ENCODE measurements at regions not wholly inside any gene's neighbourhood (a gene's known extent, or its start where the extent isn't known, plus 50 kb on each side); places are given as distances from the start of the nearest gene placed in this dataset.

- Histone ChIP-seq H3K4me1 (ENCODE audit: insufficient read depth, low read length) (no peaks in the 10 kb centered on the region), H3K36me3 (ENCODE audit: insufficient read depth, low read length) (no peaks in the 10 kb centered on the region), H3K9ac (ENCODE audit: low read length) (no peak overlapping the region), H3K79me2 (ENCODE audit: insufficient read depth, low read length) (no peaks in the 10 kb centered on the region), H3K27ac (ENCODE audit: low read depth, low read length) (no peak overlapping the region), H3K9me3 (ENCODE audit: insufficient read depth, low read depth, low read length) (no peaks in the 10 kb centered on the region), H4K20me1 (ENCODE audit: insufficient read depth, low read length) (no peaks in the 10 kb centered on the region), H3K4me2 (ENCODE audit: low read length) (no peak overlapping the region), H2AFZ (ENCODE audit: low read depth, low read length) (no peak overlapping the region), H3K27me3 (ENCODE audit: insufficient read depth, low read length) (no peaks in the 10 kb centered on the region), H3K4me3 (ENCODE audit: insufficient read depth, low read depth, low read length) (no peak overlapping the region)
- Mint-ChIP-seq H3K4me3 (ENCODE audit: unreplicated experiment) (no peak overlapping the region), H3K9me3 (ENCODE audit: unreplicated experiment) (no peaks in the 10 kb centered on the region), H3K27me3 (ENCODE audit: low read depth, unreplicated experiment) (peaks cover 2% of the 10 kb centered on the region), H3K36me3 (ENCODE audit: low read depth, unreplicated experiment) (no peaks in the 10 kb centered on the region), H3K4me1 (ENCODE audit: low read depth, unreplicated experiment) (no peaks in the 10 kb centered on the region), H3K27ac (ENCODE audit: unreplicated experiment) (no peak overlapping the region)
- DNase-seq (ENCODE audit: low read depth) (peak; percentile 10), FAIRE-seq (no peak)
- no peak for TF ChIP-seq EZH2 (IDR thresholded peaks at IDR 0.05; ENCODE audit: insufficient read depth, low read length)
- no peak for TF ChIP-seq CTCF (IDR thresholded peaks at IDR 0.05; ENCODE audit: insufficient read depth, low read depth, low read length)
Observed at GRCh38 chr4:124389591-124389990, 322.9 kb downstream of the ANKRD50 start.

- no peak overlapping the region for H3K27ac ChIP-seq (ENCODE audit: low read depth, low read length)
Observed at GRCh38 chr4:124390861-124391260, 321.7 kb downstream of the ANKRD50 start.

More at GRCh38 chr4:124390861-124391260, 321.7 kb downstream of the ANKRD50 start:
- Histone ChIP-seq H3K4me3 (ENCODE audit: insufficient read depth, low read depth, low read length) (no peak overlapping the region), H3K79me2 (ENCODE audit: insufficient read depth, low read length) (no peaks in the 10 kb centered on the region), H2AFZ (ENCODE audit: low read depth, low read length) (no peak overlapping the region), H3K9me3 (ENCODE audit: insufficient read depth, low read depth, low read length) (no peaks in the 10 kb centered on the region), H4K20me1 (ENCODE audit: insufficient read depth, low read length) (no peaks in the 10 kb centered on the region), H3K36me3 (ENCODE audit: insufficient read depth, low read length) (no peaks in the 10 kb centered on the region), H3K27me3 (ENCODE audit: insufficient read depth, low read length) (no peaks in the 10 kb centered on the region), H3K9ac (ENCODE audit: low read length) (no peak overlapping the region), H3K4me2 (ENCODE audit: low read length) (no peak overlapping the region), H3K4me1 (ENCODE audit: insufficient read depth, low read length) (no peaks in the 10 kb centered on the region)
- no peak for FAIRE-seq
- H3K9me3 Mint-ChIP-seq (ENCODE audit: unreplicated experiment): no peaks in the 10 kb centered on the region
- no peak overlapping the region for H3K27ac Mint-ChIP-seq (ENCODE audit: unreplicated experiment)
- H3K27me3 Mint-ChIP-seq (ENCODE audit: low read depth, unreplicated experiment): no peaks in the 10 kb centered on the region
- TF ChIP-seq CTCF (IDR thresholded peaks at IDR 0.05; ENCODE audit: insufficient read depth, low read depth, low read length): no peak
- no peak for TF ChIP-seq EZH2 (IDR thresholded peaks at IDR 0.05; ENCODE audit: insufficient read depth, low read length)
- no peaks in the 10 kb centered on the region for H3K4me1 Mint-ChIP-seq (ENCODE audit: low read depth, unreplicated experiment)
- no peak for DNase-seq (ENCODE audit: low read depth)
- no peak overlapping the region for H3K4me3 Mint-ChIP-seq (ENCODE audit: unreplicated experiment)
- H3K36me3 Mint-ChIP-seq (ENCODE audit: low read depth, unreplicated experiment): no peaks in the 10 kb centered on the region
